SH-SY5Y (cell line): ENCODE measurements at regions not wholly inside any gene's neighbourhood (a gene's known extent, or its start where the extent isn't known, plus 50 kb on each side); places are given as distances from the start of the nearest gene placed in this dataset.

ENCODE experiments used
- GATA2 ChIP-seq: IDR thresholded peaks from 2 replicates; pipeline ENCODE4 v1.6.1; 2011; ENCODE audit warnings: mild to moderate bottlenecking, low read depth, low read length
- GATA3 ChIP-seq: IDR thresholded peaks from 2 replicates; pipeline ENCODE4 v1.6.1; 2011; ENCODE audit warnings: low read depth, mild to moderate bottlenecking, low read length, moderate library complexity

DNA sequence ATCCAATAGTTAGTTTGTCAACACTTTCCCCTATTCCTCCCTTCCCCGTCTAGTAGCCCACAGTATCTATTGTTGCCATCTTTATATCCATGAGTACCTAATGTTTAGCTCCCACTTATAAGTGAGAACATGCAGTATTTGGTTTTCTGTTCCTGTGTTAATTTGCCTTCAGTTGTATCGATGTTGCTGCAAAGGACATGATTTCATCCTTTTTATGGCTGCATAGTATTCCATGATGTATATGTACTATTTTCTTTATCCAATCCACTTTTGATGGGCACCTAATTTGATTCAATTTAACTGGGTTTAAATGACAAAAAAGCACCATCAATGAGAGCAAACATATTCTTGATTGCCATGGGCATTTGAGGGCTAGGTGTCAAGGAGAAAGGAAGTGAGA lies 321.5 kb upstream of the TBX18 start:
- TF ChIP-seq GATA2 (no peak), GATA3 (no peak)

DNA sequence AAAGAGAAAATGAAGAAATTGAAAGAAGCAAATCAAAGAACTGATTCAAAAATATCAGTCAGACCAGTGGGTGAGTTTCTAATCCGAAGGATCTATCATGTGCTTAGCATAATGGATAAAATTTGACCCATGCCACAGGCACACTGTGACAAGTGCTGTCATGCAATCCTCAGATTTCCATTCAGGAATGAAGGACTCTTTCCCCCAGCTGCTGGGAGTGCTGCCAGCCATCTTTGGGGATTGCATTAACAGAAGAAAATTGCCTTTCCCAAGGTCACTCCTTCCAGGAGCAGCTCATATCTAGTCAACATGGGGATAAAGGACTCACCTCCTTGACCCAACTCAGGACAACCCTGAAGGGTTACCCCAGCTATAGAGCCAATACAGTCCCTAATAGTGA lies 316.7 kb upstream of the TBX18 start:
- TF ChIP-seq GATA2 (no peak), GATA3 (no peak)

DNA sequence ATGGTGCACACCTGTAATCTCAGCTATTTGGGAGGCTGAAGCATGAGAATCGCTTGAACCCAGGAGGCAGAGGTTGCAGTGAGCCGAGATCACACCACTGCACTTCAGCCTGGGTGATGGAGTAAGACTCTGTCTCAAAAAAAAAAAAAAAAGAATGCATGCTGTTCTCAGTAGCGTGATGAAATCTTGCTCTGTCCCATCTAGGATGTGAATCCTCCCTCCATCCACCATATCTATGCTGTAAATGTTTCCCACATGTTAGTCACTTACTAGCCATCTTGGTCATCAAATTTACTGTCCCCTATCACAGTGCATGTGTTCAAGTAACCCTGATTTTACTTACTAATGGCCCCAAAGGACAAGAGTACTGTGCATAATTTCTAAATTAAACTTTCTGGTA lies 315.4 kb upstream of the TBX18 start:
- TF ChIP-seq GATA3 (no peak), GATA2 (no peak)

DNA sequence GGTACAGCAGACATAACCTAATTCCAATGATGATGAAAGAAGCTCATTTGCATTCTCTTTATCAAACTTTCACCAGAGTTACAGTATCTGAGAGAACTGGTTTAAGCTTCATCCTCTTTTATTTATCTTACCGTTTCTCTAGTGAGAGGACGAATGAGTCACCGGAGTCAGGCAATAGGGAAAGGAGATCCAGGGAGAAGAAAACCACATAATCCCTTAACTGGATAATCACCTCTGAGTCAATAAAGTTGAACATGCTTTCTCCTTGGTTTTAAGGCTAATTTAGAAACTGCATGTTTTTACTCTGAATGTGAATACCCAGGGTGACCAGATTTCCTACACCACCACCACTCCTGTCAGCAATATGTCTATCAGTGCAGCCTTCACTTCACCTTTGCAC lies 313.7 kb upstream of the TBX18 start:
- TF ChIP-seq GATA2 (no peak), GATA3 (no peak)

DNA sequence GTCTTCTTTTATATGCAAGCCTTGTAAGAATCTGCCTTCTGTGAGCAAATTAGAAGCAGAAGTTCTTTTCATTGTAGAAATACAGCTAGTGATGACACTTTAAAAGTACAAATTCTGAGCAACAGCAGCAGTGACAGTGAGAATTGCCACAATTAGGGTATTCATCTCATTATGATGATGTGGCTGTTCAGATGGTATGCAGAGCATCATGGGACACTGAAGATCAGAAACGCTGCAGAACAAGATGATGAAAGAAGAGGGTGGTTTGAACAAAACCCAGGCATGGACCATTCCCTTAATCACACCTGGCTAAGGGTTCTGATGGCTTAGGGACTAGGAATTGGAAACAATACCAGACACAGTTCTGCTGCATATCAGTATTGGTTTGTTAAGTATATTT lies 312.7 kb upstream of the TBX18 start:
- TF ChIP-seq GATA2 (no peak), GATA3 (no peak)

DNA sequence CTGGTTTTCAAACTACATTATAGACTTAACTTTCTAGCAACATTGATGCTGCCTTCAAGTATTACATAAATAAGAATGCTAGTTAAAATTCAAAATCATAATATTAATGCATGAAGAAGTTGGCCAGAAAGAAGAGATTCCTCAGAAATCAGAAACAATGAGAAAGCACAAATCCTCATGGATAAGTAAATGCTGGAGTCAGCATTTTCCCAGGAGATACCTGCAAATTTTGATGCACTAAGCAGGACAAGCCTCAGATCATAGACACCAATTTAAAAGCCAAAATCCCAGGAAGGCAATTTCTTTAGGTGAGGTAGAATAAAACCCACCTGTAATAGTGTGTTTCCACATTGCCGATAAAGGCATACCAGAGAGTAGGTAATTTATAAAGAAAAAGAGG lies 305.2 kb upstream of the TBX18 start:
- TF ChIP-seq GATA2 (no peak), GATA3 (no peak)

DNA sequence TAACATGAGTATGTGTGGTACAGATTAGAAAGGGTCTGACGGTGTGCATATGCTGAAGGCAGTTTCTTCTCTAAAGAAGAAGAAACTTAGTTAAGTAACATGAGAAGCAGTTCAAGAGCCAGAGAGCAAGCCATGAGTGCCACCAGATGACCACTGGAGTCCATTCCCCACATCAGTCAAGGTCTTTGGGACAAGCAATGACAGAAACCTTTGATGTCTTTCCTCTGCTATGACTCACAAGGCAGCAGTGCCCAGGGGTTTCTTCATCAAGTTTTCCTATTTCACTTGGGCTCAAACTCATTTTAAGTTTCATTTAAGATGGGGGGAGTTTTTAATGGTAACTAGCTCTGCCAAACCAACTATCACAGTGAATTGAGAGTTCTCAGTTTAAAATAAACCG lies 303.8 kb upstream of the TBX18 start:
- TF ChIP-seq GATA3 (no peak), GATA2 (no peak)

DNA sequence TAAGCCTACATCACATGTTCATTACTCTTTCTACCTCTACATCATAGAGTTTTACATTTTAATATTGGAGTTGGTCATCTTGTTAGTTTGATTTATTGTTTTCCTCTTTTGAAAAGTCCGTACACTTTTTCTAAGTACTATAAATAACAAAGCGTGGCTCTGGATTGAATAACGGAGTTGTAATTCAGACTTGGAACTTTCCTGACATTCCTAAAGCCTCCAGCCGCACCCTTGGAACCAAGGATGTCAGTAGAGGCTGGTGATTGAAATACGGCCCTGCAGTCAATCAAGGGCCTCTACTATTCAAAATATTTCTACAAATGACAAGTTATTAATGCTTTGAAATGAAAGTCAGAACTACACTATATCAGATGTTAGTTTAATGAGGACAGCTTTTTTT lies 301.9 kb upstream of the TBX18 start:
- TF ChIP-seq GATA2 = no peak
- TF ChIP-seq GATA3 = no peak

DNA sequence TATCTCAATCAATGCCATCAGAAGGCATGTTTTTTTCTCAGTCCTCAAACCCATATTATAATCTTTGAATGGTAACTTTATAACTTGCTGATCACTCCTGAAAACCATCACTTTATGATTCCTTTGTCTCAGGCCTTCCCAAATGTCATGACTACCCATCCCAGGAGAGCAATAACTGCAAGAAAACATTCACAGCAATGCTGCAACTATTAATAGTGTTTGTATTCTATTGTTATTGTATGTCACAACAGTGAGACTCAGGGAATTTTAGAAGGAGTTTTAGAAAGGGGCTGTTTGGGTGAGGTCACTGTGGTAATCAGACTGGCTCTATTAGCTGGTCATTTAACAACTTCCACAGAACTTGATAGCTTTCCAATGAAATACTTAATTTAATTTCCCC lies 301.4 kb upstream of the TBX18 start:
- no peak for TF ChIP-seq GATA3

DNA sequence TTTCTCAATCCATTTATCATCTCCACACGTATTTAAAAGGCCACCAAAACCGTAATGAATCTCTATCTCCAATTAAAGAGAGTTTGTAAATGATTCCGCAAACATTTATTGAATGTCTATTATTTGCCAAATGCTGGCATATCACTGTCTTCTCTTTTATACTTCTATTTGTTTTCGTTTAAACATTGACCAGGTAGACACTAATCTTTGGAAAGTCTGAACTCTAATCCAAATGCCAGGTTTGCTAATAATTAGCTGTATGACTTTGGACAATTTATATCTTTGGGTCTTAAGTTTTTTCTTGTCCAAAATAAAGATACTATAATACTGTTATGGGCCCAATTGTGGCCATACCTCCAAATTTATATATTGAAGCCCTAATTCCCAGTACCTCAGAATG lies 299.2 kb upstream of the TBX18 start:
- TF ChIP-seq GATA3 (no peak), GATA2 (no peak)

DNA sequence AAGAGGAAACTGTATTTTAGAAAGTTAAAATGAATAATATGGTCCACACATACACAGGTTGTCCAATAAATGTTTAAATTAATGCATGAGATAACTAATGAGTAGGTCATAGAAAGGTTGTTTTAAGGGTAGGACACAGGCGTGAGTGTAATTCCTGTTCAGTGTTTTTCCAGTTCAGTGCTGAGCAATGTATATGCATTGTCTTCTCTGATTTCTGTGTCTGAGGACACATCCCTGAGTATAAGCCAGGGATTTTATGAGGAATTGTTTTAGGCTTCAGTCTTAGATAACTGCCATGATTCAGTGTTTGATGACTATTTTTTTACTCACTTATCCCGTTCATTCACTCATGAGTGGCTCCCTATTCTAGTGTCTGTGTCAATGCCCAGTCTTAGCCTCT lies 298.5 kb upstream of the TBX18 start:
- TF ChIP-seq GATA3 (no peak), GATA2 (no peak)

DNA sequence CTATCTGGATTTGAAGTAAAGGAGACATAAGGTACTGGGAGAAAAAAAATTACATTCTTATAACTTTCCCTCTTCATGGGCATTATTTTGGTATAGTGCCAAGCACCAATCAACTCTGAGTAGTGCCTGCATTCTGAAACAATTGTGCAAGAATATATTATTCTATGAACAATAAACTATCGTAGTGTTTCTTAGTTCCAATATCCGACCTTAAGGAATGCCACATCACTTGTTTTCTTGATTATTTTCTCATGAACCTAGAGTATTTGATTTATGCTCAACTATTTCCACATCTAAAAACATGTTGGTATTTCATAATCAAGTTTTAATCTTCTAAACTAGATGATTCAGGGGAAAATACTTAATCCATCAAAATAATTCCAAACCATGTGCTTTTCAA lies 294.4 kb upstream of the TBX18 start:
- TF ChIP-seq GATA3 (no peak), GATA2 (no peak)

DNA sequence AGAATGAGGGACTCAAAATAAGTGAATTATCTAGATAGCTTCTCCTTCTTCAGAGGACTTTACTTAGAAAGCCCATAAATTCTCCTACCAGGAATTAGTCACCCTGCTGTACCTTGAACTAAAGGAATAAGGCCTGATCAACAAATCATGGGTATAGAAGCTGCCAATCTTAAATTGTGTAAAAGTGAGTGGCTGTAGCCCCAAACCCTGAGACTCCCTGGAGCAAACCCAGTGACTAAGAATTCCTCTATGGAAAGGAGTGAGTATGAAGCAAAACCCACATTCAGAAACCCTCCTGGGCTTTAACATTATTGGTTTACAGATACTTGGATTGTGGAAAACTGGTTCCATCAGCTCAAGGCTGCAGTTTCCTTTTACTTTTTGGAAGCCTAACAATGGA lies 285.8 kb upstream of the TBX18 start:
- TF ChIP-seq GATA3 (no peak), GATA2 (no peak)

DNA sequence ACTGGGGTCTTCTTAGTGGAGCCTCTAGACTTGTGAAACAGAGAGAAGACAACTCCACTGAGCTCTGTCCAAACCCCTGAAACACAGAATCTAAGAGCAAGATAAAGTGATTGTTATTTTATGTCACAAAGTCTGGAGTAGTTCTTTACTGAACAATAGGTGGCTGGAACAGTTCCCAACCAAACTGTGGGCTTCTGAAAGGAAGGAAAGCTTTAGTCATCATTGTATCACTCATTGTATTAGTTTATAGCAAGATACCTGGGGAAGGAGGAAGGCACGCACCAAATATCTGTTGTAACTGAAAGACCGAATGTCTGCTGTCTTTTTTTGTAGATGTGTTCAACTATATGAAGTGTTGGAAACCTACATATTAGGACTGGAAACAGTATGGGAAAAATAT lies 284.9 kb upstream of the TBX18 start:
- TF ChIP-seq GATA3 = no peak
- no peak for TF ChIP-seq GATA2

DNA sequence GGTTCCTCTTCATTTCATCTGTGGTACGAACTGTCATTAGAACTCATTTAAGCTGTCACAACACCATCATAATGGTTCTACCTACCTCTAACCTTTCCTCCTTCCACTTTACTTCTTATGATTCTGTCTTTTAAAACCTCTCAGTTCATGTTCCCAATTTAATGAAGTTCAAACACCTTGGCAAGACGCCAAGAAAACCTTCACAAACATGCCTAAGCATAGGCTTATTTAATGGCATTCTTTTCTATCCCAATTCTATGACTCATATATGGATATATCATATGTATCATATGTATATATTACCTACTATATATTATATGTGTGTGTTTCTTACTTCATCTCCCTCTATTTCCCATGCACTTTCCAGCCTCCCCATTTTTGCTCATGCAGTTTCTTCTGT lies 283.4 kb upstream of the TBX18 start:
- TF ChIP-seq GATA2 = no peak
- TF ChIP-seq GATA3 = no peak

DNA sequence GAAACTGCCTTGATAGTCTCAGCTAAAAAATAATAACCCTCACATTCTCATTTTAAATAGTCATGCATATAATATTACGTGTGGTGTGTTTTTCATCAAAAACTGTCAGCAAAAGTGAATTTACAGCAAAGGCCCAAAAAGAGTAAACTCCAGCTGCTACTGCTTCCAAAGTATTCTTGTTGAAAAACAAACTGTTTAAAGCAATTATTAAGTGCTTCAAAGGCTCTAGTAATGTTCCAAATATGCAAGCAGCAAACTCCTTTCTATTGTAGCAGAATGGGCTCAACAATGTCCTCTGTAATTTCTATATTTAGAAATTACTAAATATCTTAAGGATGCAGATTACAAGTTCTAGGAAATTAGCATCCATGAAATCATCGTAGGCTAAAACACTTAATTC lies 280.0 kb upstream of the TBX18 start:
- no peak for TF ChIP-seq GATA3
- TF ChIP-seq GATA2 = no peak

DNA sequence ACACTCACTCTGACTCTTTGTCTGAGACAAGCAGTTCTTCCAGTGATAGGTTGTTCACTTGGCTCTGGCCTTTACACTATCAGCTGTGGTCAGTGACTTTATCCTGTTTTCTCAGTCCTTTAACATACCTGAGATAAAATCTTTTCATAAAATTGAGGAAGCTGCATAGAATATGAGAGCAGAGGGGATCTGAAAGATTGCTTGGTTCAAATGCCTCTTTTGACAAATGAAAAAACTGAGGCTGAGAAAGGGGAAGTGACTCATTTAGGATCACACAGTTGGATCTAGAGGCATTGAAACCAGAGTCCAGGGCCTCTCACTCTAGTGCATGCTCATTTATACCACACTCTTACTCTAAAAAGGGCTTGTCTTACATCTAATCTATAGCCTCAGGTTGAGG lies 277.0 kb upstream of the TBX18 start:
- TF ChIP-seq GATA2 (no peak), GATA3 (no peak)
